Stimulated activated naive CD4-positive, alpha-beta T cell treated with Interleukin-2 at 50 U/mL for 16 hours (primary cell): ENCODE measurements at regions not wholly inside any gene's neighbourhood (a gene's known extent, or its start where the extent isn't known, plus 50 kb on each side); places are given as distances from the start of the nearest gene placed in this dataset.
"Not testable (repeated sequence)": the region's sequence is repeated elsewhere in the genome, so short reads cannot be mapped to it uniquely, and the experiment has no call there.

Experiments
- DNase-seq: peaks from one replicate; lab custom pipeline; 2025; lab: John Stamatoyannopoulos, UW

DNA sequence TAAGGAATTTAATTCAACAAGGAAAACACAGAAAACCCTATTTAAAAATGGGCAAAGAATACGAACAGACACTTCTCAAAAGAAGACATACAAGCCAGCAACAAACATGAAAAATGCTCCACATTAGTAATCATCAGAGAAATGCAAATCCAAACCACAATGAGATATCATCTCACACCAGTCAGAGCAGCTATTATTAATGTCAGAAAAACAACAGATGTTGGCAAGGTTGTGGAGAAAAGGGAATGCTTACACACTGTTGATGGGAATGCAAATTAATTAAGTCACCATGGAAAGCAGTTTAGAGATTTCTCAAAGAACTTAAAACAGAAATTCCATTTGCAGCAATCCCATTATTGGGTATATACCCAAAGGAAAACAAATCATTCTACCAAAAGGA, 55.2 kb downstream of the GCC1 start:
- DNase-seq = no peak

DNA sequence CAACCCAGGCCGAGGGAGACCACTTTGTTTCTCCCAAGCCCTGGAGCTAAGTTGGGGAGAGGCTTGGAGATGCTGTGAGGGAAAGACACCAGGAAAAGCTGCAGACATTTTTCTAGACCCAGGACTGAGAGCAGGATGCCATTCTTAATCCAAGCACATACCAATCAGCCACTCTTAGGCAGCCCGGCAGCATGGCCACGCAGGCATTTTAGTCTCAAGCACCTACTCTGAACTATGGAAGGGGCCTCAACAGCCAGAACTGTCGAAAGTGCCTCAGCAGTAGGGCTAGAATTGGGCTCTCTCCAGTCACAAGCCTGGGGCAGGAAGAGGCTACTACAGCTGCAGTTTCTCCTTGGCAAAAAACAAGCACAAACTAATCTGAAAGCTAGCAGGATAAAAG, 57.8 kb downstream of the GCC1 start:
- no peak for DNase-seq

DNA sequence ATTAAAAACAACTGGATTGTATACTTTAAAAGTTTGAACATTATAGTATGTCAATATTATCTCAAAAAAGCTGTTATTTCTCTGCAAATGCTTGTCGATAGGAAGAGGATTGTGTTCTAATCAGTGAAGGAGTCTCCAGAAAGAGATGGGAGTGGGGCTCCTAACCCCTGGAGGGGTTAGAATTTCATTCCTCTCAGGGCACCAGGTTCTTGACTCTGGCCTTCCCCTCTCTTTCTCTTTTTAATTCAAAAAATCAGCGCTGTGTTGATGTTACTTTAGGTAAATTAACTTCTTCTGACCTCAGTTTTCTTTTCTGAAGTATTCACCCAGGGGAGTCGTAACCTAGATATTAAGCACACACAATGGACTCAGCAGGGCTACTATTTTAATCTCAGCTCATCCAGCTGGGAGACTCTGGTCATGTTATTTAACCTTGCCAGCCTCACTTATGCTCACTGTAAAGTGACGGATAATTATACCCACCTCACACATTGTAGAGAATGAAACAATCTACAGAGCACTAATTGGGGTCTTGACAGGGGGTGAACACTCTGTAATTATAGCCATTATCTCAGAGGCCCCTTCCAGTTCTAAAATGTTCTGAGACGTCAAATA, 59.4 kb downstream of the GCC1 start:
- DNase-seq = no peak

DNA sequence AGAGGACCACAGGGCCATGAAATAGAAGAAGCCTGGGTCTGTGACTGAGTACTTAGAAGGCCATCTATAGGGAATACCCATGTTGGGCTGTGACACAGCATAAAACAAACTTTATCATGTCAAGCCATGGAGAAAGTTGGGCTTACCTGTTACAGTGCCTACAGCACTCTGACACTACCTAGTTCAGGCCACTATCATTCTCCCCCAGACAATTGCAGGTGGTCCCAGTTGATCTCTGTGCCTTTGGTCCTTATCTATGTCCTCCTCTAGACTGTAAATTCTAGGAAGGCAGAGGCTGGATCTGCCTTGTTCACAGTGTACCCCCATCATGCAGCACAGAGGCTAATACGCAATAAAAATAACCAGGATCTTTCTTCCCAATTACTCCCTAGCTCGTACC, 69.1 kb downstream of the GCC1 start:
- no peak for DNase-seq

DNA sequence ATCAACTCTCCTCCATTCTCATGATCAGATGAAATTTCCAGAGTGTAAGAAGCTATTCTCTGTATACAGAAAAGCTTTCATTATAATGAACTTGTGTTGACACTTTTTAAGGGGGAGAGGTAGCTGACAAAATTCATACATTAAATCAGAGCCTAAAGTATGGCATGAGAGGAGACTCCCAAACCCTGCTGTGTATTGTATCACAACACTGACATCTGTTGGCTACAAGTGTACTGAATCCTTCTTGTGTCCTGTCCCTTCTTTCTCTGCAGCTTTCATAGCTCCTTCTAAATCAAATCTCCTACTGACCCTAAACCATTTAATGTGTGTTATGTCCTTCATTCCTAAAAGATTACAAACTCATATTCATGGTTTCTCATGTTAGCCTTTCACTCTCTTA, 70.9 kb downstream of the GCC1 start:
- no peak for DNase-seq

DNA sequence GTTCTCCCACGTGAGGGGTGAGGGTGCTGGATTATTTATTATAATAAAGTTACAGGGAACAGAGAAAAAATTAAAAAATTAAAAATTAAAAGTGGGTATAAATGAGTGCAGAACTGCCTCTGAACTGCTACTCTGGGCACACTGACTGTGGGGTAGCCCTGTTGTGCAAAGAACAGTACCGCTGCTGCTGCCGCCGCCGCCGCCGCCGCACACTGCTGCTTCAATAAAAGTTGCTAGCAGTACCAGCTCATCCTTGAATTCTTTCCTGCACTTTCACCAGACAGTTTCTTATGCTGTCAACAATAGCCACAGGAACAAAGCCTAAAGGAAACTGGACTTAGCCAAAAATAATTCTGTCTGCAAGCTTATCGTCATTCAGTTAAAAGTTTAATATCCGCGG, 72.1 kb downstream of the GCC1 start:
- DNase-seq = no peak

DNA sequence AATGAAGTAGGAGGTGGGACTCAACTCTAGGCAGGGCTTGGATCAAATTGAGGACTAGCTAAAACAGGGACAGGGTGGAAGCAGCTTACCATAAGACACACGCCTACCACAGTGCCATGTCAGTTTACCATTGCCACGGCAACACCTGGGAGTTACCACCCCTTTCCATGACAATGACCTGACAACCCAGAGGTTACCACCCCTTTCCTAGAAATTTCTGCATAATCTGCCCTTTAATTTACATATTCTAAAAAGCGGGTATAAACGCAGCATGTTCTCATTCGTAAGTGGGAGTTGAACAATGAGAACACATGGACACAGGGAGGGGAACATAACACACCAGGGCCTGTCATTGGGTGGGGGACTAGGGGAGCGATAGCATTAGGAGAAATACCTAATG, 72.7 kb downstream of the GCC1 start:
- no peak for DNase-seq

DNA sequence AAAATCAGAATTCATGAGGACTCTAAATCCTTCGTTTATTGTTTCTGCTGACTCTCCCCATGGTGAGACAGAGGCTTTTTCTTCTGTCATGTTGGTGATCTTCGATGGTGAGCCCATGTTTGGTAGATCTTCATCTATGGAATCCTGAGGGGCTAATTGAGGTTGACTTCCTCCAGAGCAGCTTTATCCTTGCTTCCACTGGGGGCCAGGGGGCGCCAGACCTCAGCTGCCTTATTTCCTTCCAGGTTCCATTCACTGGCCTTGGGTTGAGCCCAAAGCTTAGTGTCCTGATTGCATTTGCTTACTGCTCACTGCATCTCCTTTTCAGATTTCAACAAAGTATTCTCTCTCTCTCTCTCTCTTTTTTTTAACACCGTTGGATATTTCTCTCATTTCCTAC, 80.7 kb downstream of the GCC1 start:
- no peak for DNase-seq

DNA sequence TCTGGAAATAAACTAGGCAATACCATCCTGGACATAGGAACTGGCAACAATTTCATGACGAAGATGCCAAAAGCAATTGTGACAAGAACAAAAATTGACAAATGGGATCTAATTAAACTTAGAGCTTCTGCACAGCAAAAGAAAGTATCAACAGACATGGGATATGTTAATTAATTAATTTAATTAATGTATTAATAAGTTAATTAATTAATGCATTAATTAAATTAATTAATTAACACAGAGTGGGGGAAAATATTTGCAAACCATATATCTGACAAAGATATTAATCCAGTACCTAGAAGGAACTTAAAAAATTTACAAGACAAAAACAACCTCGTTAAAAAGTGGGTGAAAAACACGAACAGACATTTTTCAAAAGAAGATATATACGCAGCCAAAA, 83.6 kb downstream of the GCC1 start:
- DNase-seq = no peak

DNA sequence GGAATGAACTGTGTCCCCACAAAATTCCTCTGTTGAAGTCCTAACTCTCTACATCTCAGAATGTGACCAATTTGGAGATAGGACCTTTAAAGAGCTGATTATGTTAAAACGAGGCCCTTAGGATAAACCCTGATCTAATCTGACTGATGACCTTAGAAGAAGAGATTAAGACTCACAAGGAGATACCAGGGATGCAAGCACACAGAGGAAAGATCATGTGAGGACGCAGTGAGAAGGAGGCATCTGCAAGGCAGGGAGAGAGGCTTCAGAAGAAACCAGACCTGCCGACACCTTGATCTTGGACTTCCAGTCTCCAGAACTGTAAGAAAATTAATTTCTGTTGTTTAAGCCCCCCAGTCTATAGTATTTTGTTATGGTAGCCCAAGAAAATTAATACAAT, 94.9 kb upstream of the ZNF800 start:
- DNase-seq = no peak

DNA sequence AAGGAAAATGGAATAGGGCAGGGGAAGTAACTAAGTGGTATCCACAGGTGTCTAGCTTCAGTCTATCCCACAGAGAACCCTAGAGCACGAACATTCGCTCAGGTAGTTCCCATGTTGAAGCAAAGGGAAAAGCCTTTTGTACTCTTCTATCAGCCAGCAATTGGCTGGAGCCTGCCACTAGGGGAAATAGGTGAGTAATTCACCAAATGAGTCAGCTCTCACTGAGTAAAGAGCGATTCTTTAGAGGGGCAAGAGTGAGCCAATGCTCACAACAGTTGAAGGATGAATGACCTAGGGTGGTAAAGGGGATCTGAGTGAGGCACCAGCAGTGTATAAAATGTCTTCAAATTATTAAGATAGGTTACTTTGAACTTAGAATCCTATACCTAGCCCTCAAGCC, 94.1 kb upstream of the ZNF800 start:
- DNase-seq = no peak

DNA sequence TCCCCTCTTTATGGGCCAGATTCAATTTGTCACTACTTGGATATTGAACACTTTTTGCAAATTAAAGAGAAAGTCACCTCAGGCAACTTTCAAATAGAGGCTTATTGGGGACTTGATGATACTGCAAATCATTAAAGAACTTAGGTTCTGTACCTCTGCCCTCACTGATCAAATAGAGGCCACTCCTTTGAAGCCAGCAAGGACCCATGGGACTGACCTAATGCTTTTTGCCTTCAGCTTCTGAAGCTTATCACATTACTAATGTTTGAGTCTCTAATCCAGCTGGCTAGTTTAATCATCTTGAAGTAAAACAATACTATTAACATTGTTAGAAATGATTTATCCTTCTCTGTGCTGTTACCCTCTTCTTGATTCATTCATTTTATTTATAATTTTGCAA, 93.0 kb upstream of the ZNF800 start:
- DNase-seq = no peak

DNA sequence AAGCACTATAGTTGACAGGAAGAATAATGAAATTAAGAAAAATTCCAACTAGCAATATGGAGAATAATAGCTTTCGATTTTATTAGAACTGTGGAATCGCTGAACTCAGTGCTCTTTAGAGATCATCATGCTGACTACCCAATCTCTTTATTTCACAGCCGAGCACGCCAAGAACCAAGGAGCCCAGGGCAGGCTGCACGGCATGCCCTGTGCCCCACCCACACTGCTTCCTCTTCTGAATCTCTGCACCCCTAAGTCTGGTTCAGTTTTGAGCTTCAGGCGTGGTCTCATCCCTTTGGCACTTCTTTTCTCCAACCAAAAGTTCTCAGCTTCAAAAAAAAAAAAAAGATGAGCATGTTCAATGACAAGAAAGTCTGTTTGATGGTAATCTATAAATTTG, 92.4 kb upstream of the ZNF800 start:
- no peak for DNase-seq

DNA sequence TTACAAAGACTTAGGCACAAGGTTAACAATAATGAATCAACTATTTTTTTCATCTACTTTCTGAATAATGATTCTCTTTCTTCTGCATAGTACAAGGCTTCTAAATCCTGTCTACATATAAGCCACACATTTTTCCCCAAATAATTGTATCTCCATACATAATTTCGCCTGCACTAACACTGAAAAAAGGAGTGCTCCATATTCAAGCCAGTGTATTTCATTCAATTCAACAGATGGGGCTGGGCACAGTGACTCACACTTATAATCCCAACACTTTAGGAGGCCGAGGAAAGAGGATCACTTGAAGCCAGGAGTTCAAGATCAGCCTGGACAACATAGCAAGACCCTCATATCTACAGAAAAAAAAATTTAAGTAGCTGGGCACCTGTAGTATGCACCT, 86.0 kb upstream of the ZNF800 start:
- DNase-seq = no peak

DNA sequence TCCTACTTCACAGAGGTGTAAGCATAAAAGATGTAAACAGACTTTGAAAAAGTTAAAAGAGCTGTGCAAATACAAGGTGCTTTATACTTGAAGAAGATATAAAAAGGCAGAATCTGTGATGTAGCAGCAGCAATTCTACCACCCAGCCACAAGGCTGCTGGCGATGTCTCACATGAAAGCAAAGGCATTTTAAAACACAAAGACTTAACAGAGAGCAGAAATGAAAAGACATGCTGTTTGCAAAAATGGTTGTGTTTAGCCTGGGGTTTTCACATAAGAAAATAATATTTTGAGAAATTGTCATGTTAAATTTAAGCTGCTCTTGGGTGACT, 85.5 kb upstream of the ZNF800 start:
- no peak for DNase-seq

DNA sequence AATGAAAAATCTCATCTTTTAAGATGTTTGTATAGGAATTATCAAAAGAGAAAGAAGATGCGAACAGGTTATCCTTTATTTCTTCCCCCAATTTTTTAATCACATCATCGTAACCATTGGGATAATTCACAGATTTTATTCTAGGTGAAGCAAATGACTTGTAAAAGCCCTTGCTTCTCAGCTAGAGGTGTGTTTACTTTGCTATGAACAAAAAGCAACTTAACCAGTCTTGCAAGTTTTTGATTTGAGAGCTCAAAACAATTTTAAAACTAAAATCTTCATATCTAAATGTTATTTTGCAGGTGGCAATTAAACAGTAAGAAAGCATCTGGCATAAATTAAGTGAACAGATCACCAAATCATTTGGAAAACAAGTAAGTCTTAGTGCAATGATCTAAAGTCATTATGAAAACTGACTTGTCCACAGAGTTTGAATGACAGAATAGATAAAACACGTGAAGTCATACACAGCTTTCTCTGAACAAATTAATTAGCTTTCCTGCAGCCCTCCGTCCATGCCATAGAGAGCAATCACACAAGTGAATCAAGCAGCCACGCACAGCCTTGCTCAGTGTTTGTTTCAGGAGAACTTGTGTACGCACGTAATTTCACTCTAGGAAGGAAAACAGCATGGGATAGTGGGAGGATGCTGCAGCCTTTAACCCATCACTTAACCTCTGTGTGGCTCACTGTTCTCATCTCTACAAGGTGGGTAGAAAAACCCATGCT, 85.0 kb upstream of the ZNF800 start:
- no peak for DNase-seq

DNA sequence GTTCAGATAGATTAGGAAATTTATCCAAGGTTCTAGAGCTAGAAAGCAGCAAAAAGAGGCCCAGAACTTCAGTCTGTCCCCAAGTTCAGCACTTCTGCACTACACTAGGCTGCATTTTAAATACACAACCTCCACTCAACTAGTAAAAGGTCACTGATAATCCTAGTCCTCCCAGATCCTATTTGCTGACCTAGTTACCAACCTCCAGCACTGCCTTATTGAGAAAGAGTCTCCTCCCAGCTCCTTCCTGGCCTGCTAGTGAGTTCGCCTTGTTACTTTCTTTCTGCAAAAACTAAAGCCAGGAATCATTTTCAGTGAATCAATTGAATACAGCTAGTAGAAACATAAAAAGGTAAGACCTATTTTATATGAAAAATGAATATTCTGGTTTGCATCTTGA, 84.1 kb upstream of the ZNF800 start:
- DNase-seq = no peak

DNA sequence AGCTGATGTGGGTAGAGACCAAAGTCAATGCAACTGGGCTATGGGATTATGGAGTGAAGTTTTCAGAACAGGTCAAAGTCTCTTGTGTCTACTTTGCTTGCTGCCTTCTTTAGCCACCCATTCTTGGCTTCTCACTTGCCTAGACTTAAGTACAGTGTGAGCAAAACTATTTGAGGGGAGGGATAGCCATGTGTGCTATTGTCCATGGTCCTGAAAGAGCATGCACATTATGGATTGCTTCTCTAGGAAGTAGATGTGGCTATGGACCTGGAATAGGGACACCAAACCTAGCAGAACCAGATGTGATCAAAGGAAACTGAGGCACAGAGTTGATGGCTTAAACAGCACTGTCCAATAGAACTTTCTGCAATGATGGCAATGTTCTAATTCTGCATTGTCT, 81.9 kb upstream of the ZNF800 start:
- no peak for DNase-seq

DNA sequence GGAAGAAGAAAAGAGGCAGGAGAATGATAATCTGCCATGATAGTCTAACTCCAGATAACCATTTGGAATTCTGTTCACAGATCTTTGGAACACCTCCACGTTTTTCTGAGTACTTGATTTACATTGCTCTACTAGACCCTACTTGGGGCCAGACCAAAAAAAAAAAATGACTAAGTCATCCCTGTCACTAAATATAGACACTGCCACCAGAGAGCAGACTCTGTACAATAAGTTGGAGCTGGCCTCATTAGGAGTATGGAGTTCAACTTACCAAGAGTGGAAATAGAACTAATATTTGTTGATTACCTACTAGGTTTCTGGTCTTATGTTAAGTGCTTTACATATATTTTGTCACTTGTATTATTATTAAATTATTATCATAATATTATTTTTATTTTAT, 80.9 kb upstream of the ZNF800 start:
- no peak for DNase-seq

DNA sequence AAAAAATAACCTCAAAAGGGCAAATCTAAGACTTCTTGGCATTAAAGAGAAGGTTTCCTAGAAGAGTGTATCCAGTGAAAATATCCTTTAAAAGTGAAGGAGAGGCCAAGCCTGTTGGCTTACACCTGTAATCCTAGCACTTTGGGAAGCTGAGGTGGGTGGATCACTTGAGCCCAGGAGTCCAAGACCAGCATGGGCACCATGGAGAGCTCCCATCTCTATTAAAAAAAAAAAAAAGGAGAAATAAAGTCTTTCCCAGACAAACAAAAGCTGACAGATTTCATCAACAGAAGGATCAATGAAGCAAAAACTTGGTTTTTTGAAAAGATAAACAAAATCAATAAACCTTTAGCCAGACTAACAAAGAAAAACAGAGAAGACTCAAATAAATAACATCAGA, 67.6 kb upstream of the ZNF800 start:
- no peak for DNase-seq

DNA sequence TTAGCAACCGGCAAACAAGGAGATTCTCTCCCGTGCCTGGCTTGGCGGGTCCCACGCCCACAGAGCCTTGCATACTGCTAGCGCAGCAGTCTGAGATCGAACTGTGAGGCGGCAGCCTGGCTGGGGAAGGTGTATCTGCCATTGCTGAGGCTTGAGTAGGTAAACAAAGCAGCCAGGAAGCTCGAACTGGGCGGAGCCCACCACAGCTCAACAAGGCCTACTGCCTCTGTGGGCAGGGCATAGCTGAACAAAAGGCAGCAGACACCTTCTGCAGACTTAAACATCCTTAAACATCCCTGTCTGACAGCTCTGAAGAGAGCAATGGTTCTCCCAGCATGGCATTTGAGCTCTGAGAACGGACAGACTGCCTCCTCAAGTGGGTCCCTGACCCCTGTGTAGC, 58.8 kb upstream of the ZNF800 start:
- not testable (repeated sequence) for DNase-seq

DNA sequence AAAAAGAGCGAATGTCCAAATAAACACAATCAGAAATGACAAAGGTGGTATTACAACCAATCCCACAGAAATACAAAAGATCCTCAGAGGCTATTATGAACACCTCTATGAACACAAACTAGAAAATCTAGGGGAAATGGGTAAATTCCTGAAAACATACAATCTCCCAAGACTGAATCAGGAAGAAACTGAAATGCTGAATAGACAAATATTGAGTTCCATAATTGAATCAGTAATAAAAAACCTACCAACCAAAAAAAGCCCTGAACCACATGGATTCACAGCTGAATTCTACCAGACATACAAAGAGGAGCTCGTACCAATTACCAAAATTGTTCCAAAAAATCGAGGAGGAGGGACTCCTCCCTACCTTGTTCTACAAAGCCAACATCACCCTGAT, 56.1 kb upstream of the ZNF800 start:
- no peak for DNase-seq

DNA sequence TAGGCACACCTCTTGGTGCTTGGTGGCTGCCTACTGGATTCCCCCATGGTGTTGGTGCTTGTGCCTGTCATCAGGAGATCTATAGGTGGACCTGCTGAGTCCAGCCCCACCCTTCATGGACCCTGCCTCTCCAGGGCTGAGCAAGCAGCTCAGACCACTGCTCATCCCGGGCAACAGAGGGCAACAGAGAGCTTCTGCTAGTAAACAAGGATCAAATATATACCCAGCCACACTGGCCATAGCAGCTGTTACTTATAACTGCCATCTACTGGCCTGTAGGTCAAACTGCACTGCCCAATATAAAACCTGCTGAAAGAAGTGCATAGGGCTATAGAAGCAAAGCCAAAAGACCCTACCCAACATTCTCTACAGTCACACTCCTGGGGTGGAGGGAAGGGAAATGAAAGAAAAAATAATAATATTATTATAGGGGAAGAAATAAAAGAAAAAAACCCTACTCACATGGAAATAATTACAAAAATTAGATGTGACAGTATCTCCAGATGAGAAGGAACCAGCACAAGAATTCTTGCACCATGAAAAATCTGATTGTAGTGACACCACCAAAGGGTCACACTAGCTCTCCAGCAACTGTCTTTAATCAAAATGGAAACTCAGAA, 54.9 kb upstream of the ZNF800 start:
- peak; percentile 45 for DNase-seq

DNA sequence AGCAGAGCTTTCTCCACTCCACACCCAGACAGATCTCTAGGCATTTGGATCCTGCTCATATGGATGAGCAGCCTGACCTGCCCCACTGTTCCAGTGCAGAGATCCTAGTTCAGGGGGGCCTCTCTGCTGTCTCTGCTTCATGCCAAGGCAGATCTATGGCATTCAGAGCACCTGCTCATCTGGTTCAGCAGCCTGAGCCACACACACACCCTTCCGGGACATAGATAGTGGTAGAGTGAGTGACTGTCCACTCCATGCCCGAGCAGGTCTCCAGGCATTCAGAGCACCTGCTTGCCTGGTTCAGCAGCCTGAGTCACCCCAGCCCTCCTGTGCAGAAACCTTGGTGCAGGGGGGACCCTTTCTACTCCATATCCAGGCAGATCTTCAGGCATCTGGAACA, 54.3 kb upstream of the ZNF800 start:
- DNase-seq = no peak
